ENCODE measurements at regions not wholly inside any gene's neighbourhood (a gene's known extent, or its start where the extent isn't known, plus 50 kb on each side); places are given as distances from the start of the nearest gene placed in this dataset.

DNA sequence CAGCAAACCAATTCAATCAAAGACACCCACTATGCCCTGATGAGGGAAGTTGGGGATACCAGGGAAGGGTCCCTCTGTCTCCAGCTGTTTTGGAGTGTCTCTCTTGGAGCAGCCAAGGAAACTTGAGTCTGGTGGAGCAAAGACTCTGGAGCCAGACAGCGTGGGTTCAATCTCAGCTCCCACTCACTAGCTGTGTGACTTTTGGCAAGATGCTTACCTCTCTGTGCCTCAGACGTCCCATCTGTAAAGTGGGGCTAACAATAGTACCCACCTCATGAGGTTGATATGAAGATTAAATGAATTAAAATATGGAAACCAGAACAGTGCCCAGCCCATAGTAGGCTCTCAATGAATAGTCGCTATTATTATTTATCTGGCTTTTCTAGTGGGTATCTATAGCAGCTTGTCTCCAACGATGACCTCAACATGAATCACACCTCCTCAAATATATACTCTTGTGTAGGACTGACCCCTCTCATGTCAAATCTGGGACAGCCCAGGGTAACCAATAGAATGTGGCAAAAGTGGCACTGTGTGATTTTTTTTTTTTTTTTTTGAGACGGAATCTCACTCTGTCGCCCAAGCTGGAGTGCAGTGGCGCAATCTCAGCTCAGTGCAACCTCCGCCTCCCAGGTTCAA, 99.2 kb upstream of the FOXP4 start:
- peaks cover 46% of the 10 kb centered on the region for H3K27me3 Mint-ChIP-seq
- no peak overlapping the region for H3K27ac Mint-ChIP-seq
- ATAC-seq (no peak), DNase-seq (no peak)
- no peaks in the 10 kb centered on the region for H3K36me3 Mint-ChIP-seq
- CTCF ChIA-PET: interaction anchor here (0.8 kb wide), 1 partner anchor 23 kb away, joined by 3 read pairs; no protein-coding TSS in a partner anchor
- H3K4me1 Mint-ChIP-seq: peaks cover 5% of the 10 kb centered on the region
- H3K4me3 Mint-ChIP-seq: no peak overlapping the region
- H3K9me3 Mint-ChIP-seq (ENCODE audit: low read depth): no peaks in the 10 kb centered on the region

DNA sequence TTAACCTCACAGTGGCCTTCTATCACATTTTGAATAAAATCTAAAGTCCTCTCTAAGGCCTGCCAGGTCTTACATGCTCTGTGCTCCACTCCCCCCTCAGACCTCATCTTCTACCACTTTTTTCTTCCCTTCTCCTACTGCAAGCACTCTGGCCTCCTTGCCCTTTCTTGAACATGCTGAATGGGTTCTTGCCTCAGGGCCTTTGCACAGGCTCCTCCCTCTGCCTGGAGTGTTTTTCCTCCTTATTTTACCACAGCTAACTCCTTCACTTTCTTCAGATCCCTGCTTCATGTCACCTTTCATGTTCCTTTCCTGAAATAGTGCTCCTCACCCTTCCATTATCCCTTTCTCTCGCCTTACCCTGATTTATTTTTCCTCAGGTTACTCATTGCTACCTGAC, 97.9 kb upstream of the FOXP4 start:
- Mint-ChIP-seq H3K27ac (no peak overlapping the region), H3K4me1 (no peaks in the 10 kb centered on the region), H3K9me3 (ENCODE audit: low read depth) (no peaks in the 10 kb centered on the region), H3K4me3 (no peak overlapping the region), H3K36me3 (no peaks in the 10 kb centered on the region), H3K27me3 (peaks cover 39% of the 10 kb centered on the region)
- ATAC-seq: no peak
- CTCF ChIA-PET: interaction anchor here (0.9 kb wide), 1 partner anchor 11 kb away, joined by 3 read pairs; no protein-coding TSS in a partner anchor
- no peak for DNase-seq

DNA sequence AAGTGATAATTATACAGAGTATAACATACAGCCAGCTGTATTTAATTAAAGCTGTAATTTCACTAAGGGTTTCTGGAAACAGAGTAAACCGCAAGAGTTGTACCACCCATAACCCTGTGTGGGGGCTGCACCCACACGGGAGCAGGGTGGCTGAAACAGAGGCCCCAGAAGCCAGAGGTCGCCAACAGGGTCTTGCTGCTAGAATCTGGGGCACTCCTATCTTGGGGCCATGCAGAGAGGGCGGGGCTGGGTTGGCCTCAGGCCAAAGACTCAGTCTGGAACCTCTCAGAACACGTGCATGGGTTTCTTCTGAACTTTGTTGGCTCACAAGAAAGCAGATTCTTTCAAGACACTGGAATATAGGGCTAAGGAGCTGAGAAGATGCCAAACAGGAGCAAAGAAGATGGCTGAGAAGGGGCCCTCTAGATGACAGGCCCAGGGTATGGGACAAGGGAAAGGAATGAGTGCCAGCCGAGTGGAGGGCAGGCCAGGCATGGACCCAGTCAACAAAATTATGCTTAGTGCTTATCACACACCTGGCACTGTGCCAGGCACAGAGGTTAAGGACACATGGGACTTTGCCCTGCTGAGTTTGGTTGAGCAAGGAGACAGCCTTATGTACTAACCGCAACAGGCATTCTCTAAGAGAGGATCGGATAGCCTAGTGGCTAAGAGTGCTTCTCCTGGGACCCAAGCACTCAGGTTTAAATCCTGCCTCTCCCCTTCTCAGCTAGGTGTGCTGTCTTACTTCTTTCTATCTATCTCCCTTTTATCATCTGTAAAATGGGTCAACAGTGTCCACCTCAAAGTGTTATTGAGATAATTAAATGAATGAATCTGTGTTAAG, 96.6 kb upstream of the FOXP4 start:
- H3K27ac Mint-ChIP-seq: no peak overlapping the region
- CTCF ChIA-PET: interaction anchor here (0.7 to 0.9 kb wide), 2 partner anchors 10 to 81 kb away, joined by 3 read pairs; no protein-coding TSS in a partner anchor
- no peaks in the 10 kb centered on the region for H3K4me1 Mint-ChIP-seq
- ATAC-seq: no peak
- H3K36me3 Mint-ChIP-seq: no peaks in the 10 kb centered on the region
- peaks cover 27% of the 10 kb centered on the region for H3K27me3 Mint-ChIP-seq
- no peaks in the 10 kb centered on the region for H3K9me3 Mint-ChIP-seq (ENCODE audit: low read depth)
- DNase-seq: no peak
- H3K4me3 Mint-ChIP-seq: no peak overlapping the region

DNA sequence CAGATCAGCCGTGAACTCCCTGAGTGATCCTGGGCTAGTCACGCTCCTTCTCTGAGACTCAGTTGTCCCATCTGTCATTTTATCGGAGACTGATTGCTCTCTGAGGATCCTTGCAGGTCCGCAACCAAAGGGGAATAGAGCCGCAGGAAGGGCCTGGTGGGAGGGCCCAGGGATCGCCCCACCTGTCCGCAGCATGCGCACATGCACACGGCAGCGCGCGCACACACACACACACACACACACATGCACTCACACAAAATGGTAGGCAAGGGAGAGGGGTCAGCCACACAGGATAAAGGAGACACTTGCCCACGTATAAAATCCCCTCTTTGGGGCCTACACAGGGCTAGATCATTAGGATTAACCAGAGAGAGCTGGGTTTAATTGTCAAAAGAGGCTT, 95.6 kb upstream of the FOXP4 start:
- Mint-ChIP-seq H3K36me3 (no peaks in the 10 kb centered on the region), H3K4me3 (no peak overlapping the region), H3K4me1 (no peaks in the 10 kb centered on the region), H3K9me3 (ENCODE audit: low read depth) (no peaks in the 10 kb centered on the region), H3K27ac (no peak overlapping the region), H3K27me3 (peaks cover 23% of the 10 kb centered on the region)
- no peak for ATAC-seq
- DNase-seq: no peak
- CTCF ChIA-PET: interaction anchor here (0.7 to 1.1 kb wide), 2 partner anchors 26 to 82 kb away, joined by 3 read pairs; no protein-coding TSS in a partner anchor

- no peak overlapping the region for H3K4me3 Mint-ChIP-seq
- H3K27ac Mint-ChIP-seq: no peak overlapping the region
- DNase-seq (no peak), ATAC-seq (no peak)
- H3K4me1 Mint-ChIP-seq: no peaks in the 10 kb centered on the region
- H3K36me3 Mint-ChIP-seq: no peaks in the 10 kb centered on the region
- CTCF ChIA-PET: interaction anchor here (1.1 kb wide), 1 partner anchor 27 kb away, joined by 3 read pairs; no protein-coding TSS in a partner anchor
- H3K9me3 Mint-ChIP-seq (ENCODE audit: low read depth): no peaks in the 10 kb centered on the region
- peaks cover 20% of the 10 kb centered on the region for H3K27me3 Mint-ChIP-seq
Observed at GRCh38 chr6:41451039-41451438, 95.1 kb upstream of the FOXP4 start.

GRCh38 chr6:41451515-41452163, 94.5 kb upstream of the FOXP4 start:
- H3K36me3 Mint-ChIP-seq: no peaks in the 10 kb centered on the region
- DNase-seq (no peak), ATAC-seq (no peak)
- no peaks in the 10 kb centered on the region for H3K4me1 Mint-ChIP-seq
- CTCF ChIA-PET: no interaction called here
- no peaks in the 10 kb centered on the region for H3K9me3 Mint-ChIP-seq (ENCODE audit: low read depth)
- H3K27ac Mint-ChIP-seq: no peak overlapping the region
- H3K27me3 Mint-ChIP-seq: peaks cover 21% of the 10 kb centered on the region
- H3K4me3 Mint-ChIP-seq: no peak overlapping the region

GRCh38 chr6:41452763-41453162, 93.4 kb upstream of the FOXP4 start:
- H3K4me3 Mint-ChIP-seq: no peak overlapping the region
- CTCF ChIA-PET: no interaction called here
- ATAC-seq: no peak
- DNase-seq: no peak
- no peaks in the 10 kb centered on the region for H3K9me3 Mint-ChIP-seq (ENCODE audit: low read depth)
- H3K36me3 Mint-ChIP-seq: no peaks in the 10 kb centered on the region
- H3K27ac Mint-ChIP-seq: no peak overlapping the region
- H3K27me3 Mint-ChIP-seq: peaks cover 15% of the 10 kb centered on the region
- H3K4me1 Mint-ChIP-seq: no peaks in the 10 kb centered on the region

GRCh38 chr6:41453244-41453643, 92.9 kb upstream of the FOXP4 start:
- CTCF ChIA-PET: no interaction called here
- peaks cover 15% of the 10 kb centered on the region for H3K27me3 Mint-ChIP-seq
- H3K27ac Mint-ChIP-seq: no peak overlapping the region
- ATAC-seq (no peak), DNase-seq (no peak)
- H3K4me1 Mint-ChIP-seq: no peaks in the 10 kb centered on the region
- H3K4me3 Mint-ChIP-seq: no peak overlapping the region
- H3K36me3 Mint-ChIP-seq: no peaks in the 10 kb centered on the region
- no peaks in the 10 kb centered on the region for H3K9me3 Mint-ChIP-seq (ENCODE audit: low read depth)

DNA sequence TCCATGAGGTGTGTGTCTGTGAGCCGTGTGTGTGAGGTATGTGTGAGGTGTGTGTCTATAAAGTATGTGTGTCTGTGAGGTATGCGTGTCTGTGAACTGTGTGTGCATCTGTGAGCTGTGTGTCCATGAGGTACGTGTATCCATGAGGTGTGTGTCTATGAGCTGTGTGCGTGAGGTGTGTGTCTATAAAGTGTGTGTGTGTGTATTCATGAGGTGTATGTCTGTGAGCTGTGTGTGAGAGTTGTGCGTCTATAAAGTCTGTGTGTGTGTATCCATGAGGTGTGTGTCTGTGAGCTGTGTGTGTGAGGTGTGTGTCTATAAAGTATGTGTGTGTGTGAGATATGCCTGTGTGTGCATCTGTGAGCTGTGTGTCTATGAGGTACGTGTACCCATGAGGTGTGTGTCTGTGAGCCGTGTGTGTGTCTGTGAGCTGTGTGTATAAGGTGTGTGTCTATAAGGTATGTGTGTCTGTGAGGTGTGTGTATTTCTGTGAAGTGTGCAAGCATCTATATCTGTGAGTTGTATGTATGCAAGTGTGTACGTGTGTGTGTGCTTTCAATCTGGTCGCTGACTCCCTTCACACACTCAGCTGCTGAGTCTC, 91.9 kb upstream of the FOXP4 start:
- H3K9me3 Mint-ChIP-seq (ENCODE audit: low read depth): no peaks in the 10 kb centered on the region
- no peaks in the 10 kb centered on the region for H3K36me3 Mint-ChIP-seq
- H3K27ac Mint-ChIP-seq: no peak overlapping the region
- CTCF ChIA-PET: no interaction called here
- no peak for ATAC-seq
- DNase-seq: no peak
- no peaks in the 10 kb centered on the region for H3K4me1 Mint-ChIP-seq
- H3K27me3 Mint-ChIP-seq: peaks cover 17% of the 10 kb centered on the region
- H3K4me3 Mint-ChIP-seq: no peak overlapping the region

DNA sequence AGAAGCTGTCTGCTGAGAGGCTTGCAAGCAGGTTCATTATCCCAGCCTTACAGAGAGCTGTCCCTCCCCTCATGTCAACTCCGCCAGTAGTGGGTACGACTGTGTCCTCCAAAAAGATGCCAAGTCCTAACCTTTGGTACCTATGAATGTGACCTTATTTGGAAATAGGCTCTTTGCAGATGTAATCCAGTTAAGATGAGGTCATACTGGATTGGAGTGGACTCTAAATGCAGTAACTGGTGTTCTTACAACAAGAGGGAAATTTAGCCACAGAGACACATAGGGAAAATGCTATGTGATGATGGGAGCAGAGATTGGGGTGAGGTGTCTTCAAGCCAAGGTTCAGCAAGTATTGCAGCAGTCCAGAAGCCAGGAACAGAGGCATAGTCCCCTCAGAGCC, 90.8 kb upstream of the FOXP4 start:
- Mint-ChIP-seq H3K9me3 (ENCODE audit: low read depth) (no peaks in the 10 kb centered on the region), H3K27ac (no peak overlapping the region), H3K36me3 (no peaks in the 10 kb centered on the region), H3K4me3 (no peak overlapping the region), H3K27me3 (peaks cover 17% of the 10 kb centered on the region), H3K4me1 (no peaks in the 10 kb centered on the region)
- DNase-seq: no peak
- no peak for ATAC-seq
- CTCF ChIA-PET: no interaction called here

- ATAC-seq: no peak
- H3K27ac Mint-ChIP-seq: no peak overlapping the region
- H3K9me3 Mint-ChIP-seq (ENCODE audit: low read depth): no peaks in the 10 kb centered on the region
- H3K4me1 Mint-ChIP-seq: no peaks in the 10 kb centered on the region
- H3K4me3 Mint-ChIP-seq: no peak overlapping the region
- CTCF ChIA-PET: no interaction called here
- peaks cover 17% of the 10 kb centered on the region for H3K27me3 Mint-ChIP-seq
- no peak for DNase-seq
- no peaks in the 10 kb centered on the region for H3K36me3 Mint-ChIP-seq
Observed at GRCh38 chr6:41455818-41456217, 90.4 kb upstream of the FOXP4 start.

DNA sequence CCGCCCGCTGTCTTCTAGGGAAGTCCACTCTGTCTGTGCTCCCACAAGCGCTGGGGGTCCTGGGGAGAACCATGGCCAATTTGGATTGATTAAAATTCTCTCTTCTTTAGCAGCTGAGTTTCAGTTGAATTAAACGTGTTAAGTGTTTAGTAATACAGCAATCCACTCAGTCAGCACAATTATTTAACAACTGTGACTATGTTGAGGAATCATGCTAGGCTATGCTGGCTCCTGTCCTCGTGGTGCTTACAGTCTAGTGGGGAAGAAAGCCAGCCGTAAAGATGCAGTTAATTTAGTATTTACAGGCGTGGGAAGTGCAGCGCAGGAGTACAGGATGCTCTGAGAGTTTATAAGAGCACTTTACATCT, 88.9 kb upstream of the FOXP4 start:
- no peak for DNase-seq
- Mint-ChIP-seq H3K27me3 (peaks cover 21% of the 10 kb centered on the region), H3K36me3 (no peaks in the 10 kb centered on the region), H3K27ac (no peak overlapping the region), H3K4me1 (no peaks in the 10 kb centered on the region), H3K4me3 (no peak overlapping the region), H3K9me3 (ENCODE audit: low read depth) (no peaks in the 10 kb centered on the region)
- no peak for ATAC-seq
- CTCF ChIA-PET: interaction anchor here (1.0 to 1.1 kb wide), 3 partner anchors 33 to 146 kb away, joined by 3 read pairs; no protein-coding TSS in a partner anchor

DNA sequence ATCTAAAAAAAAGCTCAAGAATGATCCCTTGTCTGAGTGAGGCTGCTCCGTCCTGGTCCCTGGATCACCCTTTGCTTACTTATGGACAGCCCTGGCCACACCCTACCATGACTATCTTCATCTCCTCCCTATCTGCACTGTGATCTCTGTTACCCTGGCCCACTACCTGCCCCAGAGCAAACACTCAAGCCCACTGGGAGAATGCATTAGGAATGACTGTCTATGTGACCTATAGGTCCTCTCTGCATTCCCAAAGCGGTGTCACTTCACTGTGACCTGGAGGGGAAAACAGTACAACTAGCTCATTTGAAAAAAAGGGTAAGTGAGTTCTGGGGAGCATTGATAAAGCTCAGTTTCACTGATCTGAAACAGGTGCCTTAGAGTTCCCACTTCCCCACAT, 86.4 kb upstream of the FOXP4 start:
- H3K36me3 Mint-ChIP-seq: no peaks in the 10 kb centered on the region
- no peaks in the 10 kb centered on the region for H3K9me3 Mint-ChIP-seq (ENCODE audit: low read depth)
- DNase-seq: no peak
- H3K27me3 Mint-ChIP-seq: peaks cover 27% of the 10 kb centered on the region
- no peaks in the 10 kb centered on the region for H3K4me1 Mint-ChIP-seq
- no peak overlapping the region for H3K4me3 Mint-ChIP-seq
- CTCF ChIA-PET: interaction anchor here (0.7 to 0.9 kb wide), 2 partner anchors 11 to 318 kb away, joined by 3 read pairs; no protein-coding TSS in a partner anchor
- H3K27ac Mint-ChIP-seq: no peak overlapping the region
- no peak for ATAC-seq
